ENCODE measurements at regions not wholly inside any gene's neighbourhood (a gene's known extent, or its start where the extent isn't known, plus 50 kb on each side); places are given as distances from the start of the nearest gene placed in this dataset.
A peak's percentile ranks its signal among the peaks of the same experiment; 100 is the strongest.

- DNase-seq (ENCODE audit: extremely low read depth, low read depth), result no peak
Measured at GRCh38 chr20:9981829-9982228, 53.0 kb upstream of the ANKEF1 start.

DNA sequence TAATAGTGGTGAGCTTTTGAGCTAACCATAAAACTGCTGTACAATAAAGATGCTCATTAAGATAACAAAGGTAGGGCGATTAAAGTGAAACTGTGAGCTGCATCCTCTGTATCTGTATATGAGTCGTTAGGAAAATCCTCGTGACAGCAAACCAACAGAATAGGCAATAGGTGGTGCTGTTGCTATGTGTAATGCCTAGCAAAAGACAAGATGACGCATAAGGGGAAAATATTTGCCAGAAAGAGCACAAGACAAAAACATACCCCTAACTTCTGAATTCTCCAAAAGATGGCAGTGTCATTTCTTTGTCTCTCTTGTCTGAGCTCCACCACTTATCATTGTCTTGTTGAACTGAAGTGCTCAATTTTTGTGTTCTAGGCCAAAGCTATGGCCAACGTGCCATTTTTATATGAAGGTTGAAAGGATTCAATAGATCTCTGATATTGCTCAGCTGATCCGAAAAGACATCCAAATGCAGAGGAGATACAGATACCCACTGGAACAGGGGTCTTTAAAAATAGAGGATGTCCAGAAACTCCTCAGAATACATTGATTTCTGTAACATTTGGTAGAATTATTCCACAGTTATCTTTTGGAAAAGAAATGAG lies 56.3 kb upstream of the ANKEF1 start:
- peak; percentile 79 for DNase-seq (ENCODE audit: extremely low read depth, low read depth)

GRCh38 chr20:9977629-9978028 lies 57.2 kb upstream of the ANKEF1 start:
- no peak for DNase-seq (ENCODE audit: extremely low read depth, low read depth)

DNA sequence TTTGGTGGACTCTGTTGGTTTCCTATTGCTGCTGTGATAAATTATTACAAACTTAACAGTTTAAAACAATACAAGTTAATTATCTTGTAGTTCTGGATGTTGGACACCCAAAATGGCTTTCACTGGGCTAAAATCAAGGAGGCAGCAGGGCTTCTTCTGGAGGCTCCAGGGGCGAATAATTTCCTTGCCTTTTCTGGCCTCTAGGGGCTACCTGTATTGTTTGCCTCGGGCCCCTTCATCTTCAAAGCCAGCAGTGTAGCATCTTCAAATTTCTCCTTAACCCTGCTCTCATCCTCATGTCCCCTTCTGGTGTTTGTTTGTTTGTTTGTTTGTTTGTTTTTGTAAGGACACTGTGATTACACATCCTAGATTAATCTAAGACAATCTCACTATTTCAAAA lies 60.5 kb upstream of the ANKEF1 start:
- DNase-seq (ENCODE audit: extremely low read depth, low read depth), result no peak

- no peak for DNase-seq (ENCODE audit: extremely low read depth, low read depth)
Measured at GRCh38 chr20:9971746-9972145, 63.0 kb upstream of the ANKEF1 start.

GRCh38 chr20:9969626-9970025 lies 65.2 kb upstream of the ANKEF1 start:
- no peak for DNase-seq (ENCODE audit: extremely low read depth, low read depth)

GRCh38 chr20:9968015-9968414 lies 66.8 kb upstream of the ANKEF1 start:
- no peak for DNase-seq (ENCODE audit: extremely low read depth, low read depth)

- DNase-seq (ENCODE audit: extremely low read depth, low read depth), result peak; percentile 16
Measured at GRCh38 chr20:9966966-9967365, 67.8 kb upstream of the ANKEF1 start.

GRCh38 chr20:9963029-9963428 lies 71.8 kb upstream of the ANKEF1 start:
- DNase-seq (ENCODE audit: extremely low read depth, low read depth), result no peak

DNA sequence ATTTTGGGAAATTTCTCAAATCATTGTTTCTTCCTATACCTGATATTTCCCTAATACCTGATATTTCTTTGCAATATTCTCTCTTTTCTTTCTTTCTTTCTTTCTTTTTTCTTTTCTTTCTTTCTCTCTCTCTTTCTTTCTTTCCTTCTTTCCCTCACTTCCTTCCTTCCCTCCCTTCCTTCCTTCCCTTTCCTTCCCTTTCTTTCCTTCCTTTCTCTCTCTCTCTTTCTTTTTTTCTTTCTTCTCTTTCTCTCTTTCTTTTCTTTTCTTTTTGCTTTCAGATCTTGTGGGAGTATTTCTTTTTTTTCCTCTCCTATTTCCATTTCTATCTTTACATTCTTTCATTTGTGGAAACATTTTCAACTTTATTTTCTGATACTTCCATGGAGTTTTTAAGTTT lies 76.1 kb upstream of the ANKEF1 start:
- DNase-seq (ENCODE audit: extremely low read depth, low read depth), result no peak

DNA sequence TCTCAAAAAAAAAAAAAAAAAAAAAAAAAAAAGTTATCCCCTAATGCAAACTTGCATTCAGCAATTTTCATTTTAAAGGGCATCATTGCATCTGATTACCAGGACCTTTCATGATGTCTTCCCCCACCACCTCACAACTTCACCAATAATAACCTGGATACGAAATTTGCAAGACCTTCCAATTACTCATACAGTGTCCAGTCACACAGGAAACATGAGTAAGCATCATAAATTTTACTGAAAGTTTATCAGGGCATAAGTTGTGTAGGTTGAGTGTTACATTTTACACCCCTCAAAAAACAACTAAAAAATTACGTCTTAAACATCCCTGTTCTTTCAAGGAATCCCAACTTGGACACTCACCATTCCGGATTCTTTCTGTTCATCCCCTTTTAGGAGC lies 79.1 kb upstream of the ANKEF1 start:
- DNase-seq (ENCODE audit: extremely low read depth, low read depth), result no peak

DNA sequence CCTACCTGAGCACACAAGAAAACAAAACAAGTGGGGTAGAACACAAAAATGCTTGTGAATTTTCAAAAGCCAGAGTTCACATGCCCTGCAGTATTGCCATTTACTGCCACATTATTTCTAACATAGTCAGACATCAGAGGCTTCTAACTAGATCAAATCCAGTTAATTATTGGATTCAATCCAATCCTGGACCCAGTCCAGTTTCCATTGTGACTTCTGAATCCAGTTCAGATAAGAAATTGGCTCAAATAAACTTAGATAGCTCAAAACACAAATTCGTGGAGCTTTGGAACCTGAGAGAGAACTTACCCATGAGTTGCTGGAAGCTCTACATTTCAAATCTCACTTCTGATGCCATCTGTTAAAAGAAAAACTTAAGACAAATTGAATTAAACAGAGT lies 85.2 kb upstream of the ANKEF1 start:
- DNase-seq (ENCODE audit: extremely low read depth, low read depth), result no peak

- DNase-seq (ENCODE audit: extremely low read depth, low read depth), result no peak
Measured at GRCh38 chr20:9945408-9945807, 89.4 kb upstream of the ANKEF1 start.

GRCh38 chr20:9942736-9943135 lies 92.1 kb upstream of the ANKEF1 start:
- DNase-seq (ENCODE audit: extremely low read depth, low read depth), result no peak

- no peak for DNase-seq (ENCODE audit: extremely low read depth, low read depth)
Measured at GRCh38 chr20:9940329-9940728, 94.5 kb upstream of the ANKEF1 start.

GRCh38 chr20:9939231-9939630 lies 95.6 kb upstream of the ANKEF1 start:
- DNase-seq (ENCODE audit: extremely low read depth, low read depth), result no peak

DNA sequence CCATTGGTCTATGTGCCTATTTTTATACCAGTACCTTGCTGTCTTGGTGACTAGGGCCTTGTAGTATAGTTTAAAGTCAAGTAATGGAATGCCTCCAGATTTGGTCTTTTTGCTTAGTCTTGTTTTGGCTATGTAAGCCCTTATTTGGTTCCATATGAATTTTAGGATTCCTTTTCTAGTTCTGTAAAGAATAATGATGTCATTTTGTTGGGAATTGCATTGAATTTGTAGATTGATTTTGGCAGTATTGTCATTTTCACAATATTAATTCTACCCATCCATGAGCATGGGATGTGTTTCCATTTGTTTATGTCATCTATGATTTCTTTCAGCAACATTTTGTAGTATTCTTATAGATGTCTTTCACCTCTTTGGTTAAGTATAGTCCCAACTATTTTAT lies 96.4 kb upstream of the PAK5 start:
- DNase-seq (ENCODE audit: extremely low read depth, low read depth), result no peak

GRCh38 chr20:9930142-9930541 lies 91.3 kb upstream of the PAK5 start:
- no peak for DNase-seq (ENCODE audit: extremely low read depth, low read depth)

DNA sequence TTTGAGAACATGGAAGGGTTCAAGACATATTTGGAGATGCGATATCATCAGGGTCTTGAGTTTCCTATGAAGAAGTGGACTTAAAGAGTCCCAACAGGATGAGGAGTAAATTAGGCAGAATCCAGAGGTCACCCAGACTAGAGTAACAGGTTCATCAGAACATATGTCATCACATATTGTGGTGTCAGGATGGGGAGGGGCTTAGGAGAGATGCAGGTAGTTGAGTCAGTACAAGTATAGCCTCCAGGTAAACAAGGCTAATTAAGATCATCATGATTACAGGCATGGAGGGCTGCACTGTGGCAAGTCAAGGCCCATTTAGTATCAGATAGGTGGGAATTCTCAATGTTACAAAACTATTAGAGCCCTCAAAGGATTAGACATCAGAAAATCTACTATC lies 90.1 kb upstream of the PAK5 start:
- no peak for DNase-seq (ENCODE audit: extremely low read depth, low read depth)

- no peak for DNase-seq (ENCODE audit: extremely low read depth, low read depth)
Measured at GRCh38 chr20:9928281-9928737, 89.4 kb upstream of the PAK5 start.

DNA sequence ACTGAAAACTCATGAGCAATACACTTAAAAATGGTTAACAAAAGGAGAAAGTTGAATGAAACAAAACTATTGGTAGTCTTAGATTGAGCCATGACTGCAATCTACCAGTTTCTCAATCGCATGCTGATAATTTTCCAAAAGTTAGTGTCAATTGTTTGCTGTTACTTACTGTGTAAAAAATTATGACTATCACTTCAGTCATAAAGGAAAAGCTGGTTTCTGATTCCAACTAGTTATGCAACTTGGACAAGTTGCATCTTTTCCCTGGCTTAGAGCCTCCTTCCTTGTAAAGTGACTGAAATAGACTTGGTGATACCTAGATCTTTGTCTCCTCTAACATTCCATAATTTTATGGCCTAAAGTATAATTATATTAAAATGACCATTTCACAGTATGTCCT lies 88.3 kb upstream of the PAK5 start:
- DNase-seq (ENCODE audit: extremely low read depth, low read depth), result no peak

- DNase-seq (ENCODE audit: extremely low read depth, low read depth), result no peak
Measured at GRCh38 chr20:9926476-9926875, 87.6 kb upstream of the PAK5 start.

GRCh38 chr20:9926007-9926406 lies 87.1 kb upstream of the PAK5 start:
- DNase-seq (ENCODE audit: extremely low read depth, low read depth), result no peak

Data from NCI-H460 (cell line).